GM21576 (cell line): ENCODE measurements at regions not wholly inside any gene's neighbourhood (a gene's known extent, or its start where the extent isn't known, plus 50 kb on each side); places are given as distances from the start of the nearest gene placed in this dataset.
A peak's percentile ranks its signal among the peaks of the same experiment; 100 is the strongest.
"Not testable (repeated sequence)": the region's sequence is repeated elsewhere in the genome, so short reads cannot be mapped to it uniquely, and the experiment has no call there.

Experiments
- ATAC-seq: cut with Tn5 transposase; IDR thresholded peaks from one replicate; pipeline ENCODE4 v1.9.1; 2021; ENCODE audit warnings: mild to moderate bottlenecking, moderate library complexity; ENCODE audit not compliant: unreplicated experiment

GRCh38 chr4:186813377-186814068, 89.9 kb upstream of the FAT1 start:
- no peak for ATAC-seq

GRCh38 chr4:186814535-186815070, 90.9 kb upstream of the FAT1 start:
- no peak for ATAC-seq

- no peak for ATAC-seq
These were observed 95.9 kb upstream of the FAT1 start for GRCh38 chr4:186819342-186820086.

DNA sequence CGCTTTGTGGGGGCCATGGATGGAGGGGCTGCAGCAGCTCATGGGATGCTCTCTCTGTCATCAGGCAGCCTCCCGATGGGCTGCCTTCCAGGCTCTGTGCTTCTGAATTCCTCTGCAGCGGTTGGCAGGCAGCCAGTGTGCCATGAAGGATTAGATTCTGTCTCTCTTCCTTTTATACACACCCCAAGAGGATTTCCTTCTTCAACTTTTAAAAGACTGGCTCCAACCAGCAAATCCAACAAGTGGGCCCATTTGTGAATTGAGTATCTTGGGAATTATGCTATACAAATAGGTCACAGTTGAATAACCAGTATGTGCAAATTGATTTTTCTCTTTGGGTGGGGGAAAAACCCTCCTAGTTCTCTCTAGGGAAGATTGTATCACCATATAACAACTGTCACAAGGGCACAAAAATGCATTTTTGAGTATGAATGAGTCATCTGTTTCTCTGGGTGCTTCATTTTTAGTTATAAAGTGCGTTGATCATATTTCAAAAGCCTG, 96.8 kb upstream of the FAT1 start:
- ATAC-seq: no peak

- no peak for ATAC-seq
These were observed 100.3 kb upstream of the FAT1 start for GRCh38 chr4:186823989-186824388.

GRCh38 chr4:186825069-186825468, 101.4 kb upstream of the FAT1 start:
- no peak for ATAC-seq

GRCh38 chr4:186826006-186826405, 102.3 kb upstream of the FAT1 start:
- no peak for ATAC-seq

GRCh38 chr4:186826846-186827533, 103.3 kb upstream of the FAT1 start:
- ATAC-seq: no peak

GRCh38 chr4:186827534-186827897, 103.9 kb upstream of the FAT1 start:
- ATAC-seq: no peak

DNA sequence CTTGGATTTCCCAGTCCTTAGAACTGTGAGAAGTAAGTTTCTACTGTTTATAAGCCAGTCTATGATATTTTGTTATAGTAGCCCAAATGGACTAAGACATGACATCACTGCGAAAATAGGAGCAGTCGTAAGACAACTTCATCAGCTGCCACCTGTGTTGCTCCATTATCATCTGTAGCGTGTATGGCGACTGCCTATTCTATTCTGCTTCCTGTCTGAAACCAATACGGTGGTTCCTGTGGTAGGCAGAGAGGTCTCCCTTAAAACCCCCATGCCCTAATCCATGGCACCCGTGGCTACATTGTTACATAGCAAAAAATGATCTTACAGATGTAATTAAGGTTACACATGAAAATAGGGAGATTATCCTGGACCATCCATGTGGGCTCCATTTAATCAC, 105.4 kb upstream of the FAT1 start:
- no peak for ATAC-seq

GRCh38 chr4:186829740-186830449, 106.2 kb upstream of the FAT1 start:
- no peak for ATAC-seq

DNA sequence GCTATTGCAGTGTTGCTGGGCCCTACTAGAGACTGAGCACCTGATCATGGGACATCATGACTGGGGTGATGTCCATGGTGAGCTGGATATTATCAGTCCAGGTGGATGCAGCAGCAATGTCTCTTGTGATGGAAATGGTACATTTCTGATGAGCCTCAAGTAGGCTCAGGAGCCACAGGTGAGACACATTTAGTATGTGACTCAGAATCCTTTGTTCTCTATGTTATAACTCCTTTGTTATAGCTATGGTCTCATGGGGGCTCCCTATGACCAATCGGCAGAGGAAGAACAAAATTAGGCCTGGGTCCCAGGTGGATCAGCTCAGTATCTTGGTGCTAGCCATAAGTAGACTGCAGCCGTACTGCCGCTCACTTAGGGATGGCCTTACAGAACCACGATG, 107.9 kb upstream of the FAT1 start:
- no peak for ATAC-seq

DNA sequence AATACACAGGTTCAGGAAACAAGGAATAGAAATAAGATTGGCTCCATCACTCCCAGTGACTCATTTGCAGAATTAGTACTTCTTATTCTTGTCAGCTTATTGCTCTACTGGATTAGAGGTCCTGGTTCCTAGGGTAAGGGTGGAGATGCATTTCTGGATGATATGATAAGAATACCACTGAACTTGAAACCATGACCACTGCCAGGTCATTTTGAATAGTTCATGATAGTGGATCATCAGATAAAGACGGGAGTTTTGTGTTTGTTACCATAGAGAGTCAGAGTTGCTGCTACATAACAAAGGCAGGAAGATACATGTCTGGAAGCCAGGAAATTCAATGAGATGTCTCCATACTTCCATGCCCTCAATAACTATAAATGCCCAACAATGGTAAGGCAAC, 109.2 kb upstream of the FAT1 start:
- ATAC-seq: no peak

- ATAC-seq: not testable (repeated sequence)
These were observed 113.8 kb upstream of the FAT1 start for GRCh38 chr4:186837463-186837862.

DNA sequence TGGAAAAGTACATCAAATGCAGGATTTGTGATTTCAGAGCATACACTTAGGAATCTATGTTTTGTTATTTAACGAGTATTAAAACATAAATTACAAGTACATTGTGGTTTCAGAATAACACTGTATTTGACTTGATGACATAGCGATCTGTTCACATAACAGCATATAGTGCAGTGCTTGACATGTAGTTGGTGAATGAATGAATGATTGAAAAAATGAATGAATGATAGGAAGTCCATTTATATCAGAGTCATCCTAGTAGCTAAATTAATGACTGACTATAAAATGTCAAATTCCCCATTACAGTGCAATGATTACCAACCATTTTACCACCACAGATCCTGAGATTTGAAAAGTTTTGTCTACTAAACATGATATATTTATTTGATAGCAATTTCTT, 114.6 kb upstream of the FAT1 start:
- no peak for ATAC-seq

GRCh38 chr4:186839122-186840037, 115.7 kb upstream of the FAT1 start:
- peak; percentile 87 for ATAC-seq

GRCh38 chr4:186840222-186840701, 116.6 kb upstream of the FAT1 start:
- no peak for ATAC-seq

GRCh38 chr4:186840771-186841301, 117.2 kb upstream of the FAT1 start:
- no peak for ATAC-seq

- ATAC-seq: no peak
These were observed 120.5 kb upstream of the FAT1 start for GRCh38 chr4:186844059-186844681.
